ENCODE measurements at regions not wholly inside any gene's neighbourhood (a gene's known extent, or its start where the extent isn't known, plus 50 kb on each side); places are given as distances from the start of the nearest gene placed in this dataset.

- no peak overlapping the region for H3K4me2 ChIP-seq (ENCODE audit: low read length)
- TF ChIP-seq CTCF (IDR thresholded peaks at IDR 0.05; ENCODE audit: low read depth, low read length, poor library complexity, severe bottlenecking) (no peak), EZH2phosphoT487 (IDR thresholded peaks at IDR 0.05; ENCODE audit: borderline replicate concordance, low read length) (no peak)
Observed at GRCh38 chr4:117334451-117335188, 249.2 kb upstream of the TRAM1L1 start.

DNA sequence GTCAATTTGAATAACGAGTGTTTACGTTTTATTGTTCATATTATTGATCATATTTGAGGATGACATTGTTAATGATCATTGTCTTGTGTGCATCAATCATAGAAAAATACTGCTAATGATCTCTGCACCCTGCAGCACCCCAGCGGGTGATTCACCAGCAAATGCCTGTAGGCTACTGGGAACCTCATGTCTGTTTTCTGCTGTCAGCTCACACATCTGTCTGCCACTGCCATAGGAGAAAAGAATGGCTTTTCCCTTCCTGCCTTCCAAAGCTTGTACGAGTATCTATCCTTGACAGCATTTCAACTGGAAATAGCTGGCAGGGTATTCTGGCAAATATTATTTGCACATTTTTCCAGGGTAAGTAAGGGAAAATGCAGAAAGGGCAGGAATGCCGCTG lies 272.1 kb upstream of the TRAM1L1 start:
- Histone ChIP-seq H3K4me1 (ENCODE audit: control insufficient read depth, low read length) (no peaks in the 10 kb centered on the region), H3K4me2 (ENCODE audit: low read length) (no peak overlapping the region), H3K36me3 (ENCODE audit: control insufficient read depth, low read length) (no peaks in the 10 kb centered on the region), H4K20me1 (ENCODE audit: control insufficient read depth, insufficient read depth, low read depth, low read length) (no peaks in the 10 kb centered on the region), H3K9me3 (ENCODE audit: control insufficient read depth, insufficient read depth, low read length) (no peaks in the 10 kb centered on the region), H3K79me2 (ENCODE audit: control insufficient read depth, low read length) (no peaks in the 10 kb centered on the region), H3K27ac (ENCODE audit: low read depth, low read length) (no peak overlapping the region), H3K27me3 (ENCODE audit: control insufficient read depth, low read length) (no peaks in the 10 kb centered on the region), H3K9me2 (replicated peaks; ENCODE audit: control insufficient read depth, low read length) (no peaks in the 10 kb centered on the region), H3K4me3 (ENCODE audit: low read length) (no peak overlapping the region), H3F3A (ENCODE audit: control insufficient read depth, insufficient read depth) (no peaks in the 10 kb centered on the region)
- TF ChIP-seq CTCF (IDR thresholded peaks at IDR 0.05; ENCODE audit: low read depth, low read length, poor library complexity, severe bottlenecking) = no peak
- no peak for TF ChIP-seq EZH2phosphoT487 (IDR thresholded peaks at IDR 0.05; ENCODE audit: borderline replicate concordance, low read length)

More at GRCh38 chr4:117334451-117335188, 249.2 kb upstream of the TRAM1L1 start:
- Histone ChIP-seq H3K36me3 (ENCODE audit: control insufficient read depth, low read length) (no peaks in the 10 kb centered on the region), H3K27ac (ENCODE audit: low read depth, low read length) (no peak overlapping the region), H3K9me3 (ENCODE audit: control insufficient read depth, insufficient read depth, low read length) (no peaks in the 10 kb centered on the region), H4K20me1 (ENCODE audit: control insufficient read depth, insufficient read depth, low read depth, low read length) (no peaks in the 10 kb centered on the region), H3K79me2 (ENCODE audit: control insufficient read depth, low read length) (no peaks in the 10 kb centered on the region), H3K27me3 (ENCODE audit: control insufficient read depth, low read length) (no peaks in the 10 kb centered on the region), H3F3A (ENCODE audit: control insufficient read depth, insufficient read depth) (no peaks in the 10 kb centered on the region), H3K4me1 (ENCODE audit: control insufficient read depth, low read length) (no peaks in the 10 kb centered on the region), H3K9me2 (replicated peaks; ENCODE audit: control insufficient read depth, low read length) (no peaks in the 10 kb centered on the region), H3K4me3 (ENCODE audit: low read length) (no peak overlapping the region)

DNA sequence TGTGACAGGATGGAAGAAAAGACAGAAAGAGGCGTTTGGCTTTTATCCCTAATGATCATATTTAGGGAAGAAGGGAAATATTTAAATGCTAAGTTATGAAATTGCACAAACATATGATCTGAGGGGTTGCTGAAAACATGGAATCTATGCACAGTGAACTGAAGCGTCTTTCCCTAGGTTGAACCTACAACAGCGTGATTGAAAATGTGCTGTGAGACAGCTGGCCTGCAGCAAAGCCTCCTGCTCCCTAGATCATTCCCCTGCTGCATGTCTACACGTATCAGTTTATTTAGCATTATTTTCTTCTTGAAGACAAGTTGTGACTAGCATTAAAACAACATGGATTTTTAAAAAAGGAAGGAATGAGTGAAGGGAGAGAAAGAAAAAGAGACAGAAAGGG lies 272.5 kb upstream of the TRAM1L1 start:
- Histone ChIP-seq H4K20me1 (ENCODE audit: control insufficient read depth, insufficient read depth, low read depth, low read length) (no peaks in the 10 kb centered on the region), H3K27ac (ENCODE audit: low read depth, low read length) (no peak overlapping the region), H3K79me2 (ENCODE audit: control insufficient read depth, low read length) (no peaks in the 10 kb centered on the region), H3K4me1 (ENCODE audit: control insufficient read depth, low read length) (no peaks in the 10 kb centered on the region), H3K4me2 (ENCODE audit: low read length) (no peak overlapping the region), H3K36me3 (ENCODE audit: control insufficient read depth, low read length) (no peaks in the 10 kb centered on the region), H3K9me2 (replicated peaks; ENCODE audit: control insufficient read depth, low read length) (no peaks in the 10 kb centered on the region), H3K4me3 (ENCODE audit: low read length) (no peak overlapping the region), H3F3A (ENCODE audit: control insufficient read depth, insufficient read depth) (no peaks in the 10 kb centered on the region), H3K27me3 (ENCODE audit: control insufficient read depth, low read length) (no peaks in the 10 kb centered on the region), H3K9me3 (ENCODE audit: control insufficient read depth, insufficient read depth, low read length) (no peaks in the 10 kb centered on the region)
- TF ChIP-seq CTCF (IDR thresholded peaks at IDR 0.05; ENCODE audit: low read depth, low read length, poor library complexity, severe bottlenecking) (no peak), EZH2phosphoT487 (IDR thresholded peaks at IDR 0.05; ENCODE audit: borderline replicate concordance, low read length) (no peak)
